ENCODE measurements at regions not wholly inside any gene's neighbourhood (a gene's known extent, or its start where the extent isn't known, plus 50 kb on each side); places are given as distances from the start of the nearest gene placed in this dataset.
"Not testable (repeated sequence)": the region's sequence is repeated elsewhere in the genome, so short reads cannot be mapped to it uniquely, and the experiment has no call there.

DNA sequence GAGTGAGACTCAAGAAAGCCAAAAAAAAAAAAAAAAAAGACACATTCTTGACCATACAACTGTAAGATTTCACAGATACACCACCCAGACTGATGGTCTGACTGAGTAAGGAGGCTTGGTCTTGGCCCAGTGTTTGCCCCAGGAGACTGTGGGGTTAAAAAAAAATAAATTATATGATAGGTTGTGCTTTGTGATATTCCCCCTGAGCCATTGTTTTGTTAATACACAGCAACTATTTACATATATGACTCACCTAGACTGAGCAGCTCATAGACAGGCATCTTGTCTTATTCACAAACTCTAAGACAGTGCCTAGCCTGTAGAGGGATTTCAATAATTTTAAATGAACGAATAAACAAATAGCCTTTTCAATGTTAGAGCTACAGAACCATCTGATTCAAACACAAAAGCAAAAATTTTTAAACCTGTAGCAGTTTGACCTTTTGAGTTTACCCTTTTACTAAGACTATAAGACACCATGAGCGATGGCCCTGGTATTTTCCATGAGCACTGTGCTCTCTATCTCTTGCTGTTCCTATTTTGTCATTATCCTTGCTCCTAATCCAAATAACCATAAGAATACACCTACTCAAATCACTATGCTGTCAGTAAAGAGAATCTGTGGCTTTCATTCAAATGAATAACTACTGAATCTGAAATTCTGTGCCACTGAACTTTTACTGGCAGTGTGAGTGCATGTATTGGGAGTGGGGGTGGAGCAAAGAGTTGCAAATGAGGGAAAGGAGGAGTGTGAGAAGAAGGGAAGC lies 199.4 kb upstream of the PTBP2 start:
- no peaks in the 10 kb centered on the region for H3K36me3 ChIP-seq (ENCODE audit: control insufficient read depth, insufficient read depth, low read length)
- TF ChIP-seq, protein P1, sequence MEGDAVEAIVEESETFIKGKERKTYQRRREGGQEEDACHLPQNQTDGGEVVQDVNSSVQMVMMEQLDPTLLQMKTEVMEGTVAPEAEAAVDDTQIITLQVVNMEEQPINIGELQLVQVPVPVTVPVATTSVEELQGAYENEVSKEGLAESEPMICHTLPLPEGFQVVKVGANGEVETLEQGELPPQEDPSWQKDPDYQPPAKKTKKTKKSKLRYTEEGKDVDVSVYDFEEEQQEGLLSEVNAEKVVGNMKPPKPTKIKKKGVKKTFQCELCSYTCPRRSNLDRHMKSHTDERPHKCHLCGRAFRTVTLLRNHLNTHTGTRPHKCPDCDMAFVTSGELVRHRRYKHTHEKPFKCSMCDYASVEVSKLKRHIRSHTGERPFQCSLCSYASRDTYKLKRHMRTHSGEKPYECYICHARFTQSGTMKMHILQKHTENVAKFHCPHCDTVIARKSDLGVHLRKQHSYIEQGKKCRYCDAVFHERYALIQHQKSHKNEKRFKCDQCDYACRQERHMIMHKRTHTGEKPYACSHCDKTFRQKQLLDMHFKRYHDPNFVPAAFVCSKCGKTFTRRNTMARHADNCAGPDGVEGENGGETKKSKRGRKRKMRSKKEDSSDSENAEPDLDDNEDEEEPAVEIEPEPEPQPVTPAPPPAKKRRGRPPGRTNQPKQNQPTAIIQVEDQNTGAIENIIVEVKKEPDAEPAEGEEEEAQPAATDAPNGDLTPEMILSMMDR (IDR thresholded peaks at IDR 0.05; ENCODE audit: insufficient read depth, low read length, poor library complexity, severe bottlenecking), result no peak

DNA sequence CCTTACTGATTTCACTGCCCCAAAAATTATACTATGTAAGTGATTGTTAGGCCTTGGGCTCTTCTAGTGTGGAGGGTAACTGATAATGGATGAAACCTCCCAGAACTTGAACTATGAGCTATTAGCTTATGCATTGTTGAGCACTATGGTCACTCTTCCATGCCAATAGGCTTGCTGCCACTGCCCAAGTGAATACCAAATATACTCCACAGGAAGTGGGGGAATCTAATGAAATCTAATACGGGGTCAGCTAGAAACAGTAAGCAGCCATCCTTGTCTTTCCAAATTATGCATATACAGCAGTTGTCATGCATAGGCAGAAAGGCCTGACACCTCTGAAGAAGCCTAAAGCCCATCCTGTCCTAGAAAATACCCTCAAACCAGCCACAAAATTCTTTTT lies 198.7 kb upstream of the PTBP2 start:
- no peaks in the 10 kb centered on the region for H3K36me3 ChIP-seq (ENCODE audit: control insufficient read depth, insufficient read depth, low read length)
- no peak for DNase-seq (ENCODE audit: low read depth)
- TF ChIP-seq, protein P1 (IDR thresholded peaks at IDR 0.05; ENCODE audit: insufficient read depth, low read length, poor library complexity, severe bottlenecking), result no peak
- H3K4me3 ChIP-seq (ENCODE audit: low read depth, low read length), result no peak overlapping the region
- no peaks in the 10 kb centered on the region for H3K27me3 ChIP-seq (ENCODE audit: control insufficient read depth, insufficient read depth, low read length)

More for the DNA sequence above, 199.4 kb upstream of the PTBP2 start:
- no peak for DNase-seq (ENCODE audit: low read depth)
- H3K27me3 ChIP-seq (ENCODE audit: control insufficient read depth, insufficient read depth, low read length), result no peaks in the 10 kb centered on the region
- no peak overlapping the region for H3K4me3 ChIP-seq (ENCODE audit: low read depth, low read length)

DNA sequence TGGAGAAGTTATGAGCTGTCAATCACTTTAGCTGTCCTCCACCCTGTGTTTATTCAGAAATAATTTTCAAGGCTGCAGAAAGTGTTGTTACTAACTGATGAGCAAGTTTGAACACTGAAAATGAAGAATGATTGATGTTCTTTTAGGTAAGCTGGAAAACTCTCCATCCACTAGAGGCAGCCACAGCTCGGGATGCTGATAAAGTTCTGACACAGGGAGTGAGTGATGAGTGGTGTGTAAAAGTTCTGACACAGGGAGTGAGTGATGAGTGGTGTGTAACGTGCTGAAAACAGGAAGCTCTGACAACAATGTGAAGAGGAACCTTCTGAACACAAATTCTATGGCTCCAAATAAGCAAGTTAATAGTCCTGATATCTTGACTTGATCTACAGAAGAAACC lies 197.5 kb upstream of the PTBP2 start:
- Histone ChIP-seq H3K4me3 (ENCODE audit: low read depth, low read length) (no peak overlapping the region), H3K27me3 (ENCODE audit: control insufficient read depth, insufficient read depth, low read length) (no peaks in the 10 kb centered on the region), H3K36me3 (ENCODE audit: control insufficient read depth, insufficient read depth, low read length) (no peaks in the 10 kb centered on the region)
- TF ChIP-seq, protein P1 (IDR thresholded peaks at IDR 0.05; ENCODE audit: insufficient read depth, low read length, poor library complexity, severe bottlenecking), result no peak
- DNase-seq (ENCODE audit: low read depth), result no peak

DNA sequence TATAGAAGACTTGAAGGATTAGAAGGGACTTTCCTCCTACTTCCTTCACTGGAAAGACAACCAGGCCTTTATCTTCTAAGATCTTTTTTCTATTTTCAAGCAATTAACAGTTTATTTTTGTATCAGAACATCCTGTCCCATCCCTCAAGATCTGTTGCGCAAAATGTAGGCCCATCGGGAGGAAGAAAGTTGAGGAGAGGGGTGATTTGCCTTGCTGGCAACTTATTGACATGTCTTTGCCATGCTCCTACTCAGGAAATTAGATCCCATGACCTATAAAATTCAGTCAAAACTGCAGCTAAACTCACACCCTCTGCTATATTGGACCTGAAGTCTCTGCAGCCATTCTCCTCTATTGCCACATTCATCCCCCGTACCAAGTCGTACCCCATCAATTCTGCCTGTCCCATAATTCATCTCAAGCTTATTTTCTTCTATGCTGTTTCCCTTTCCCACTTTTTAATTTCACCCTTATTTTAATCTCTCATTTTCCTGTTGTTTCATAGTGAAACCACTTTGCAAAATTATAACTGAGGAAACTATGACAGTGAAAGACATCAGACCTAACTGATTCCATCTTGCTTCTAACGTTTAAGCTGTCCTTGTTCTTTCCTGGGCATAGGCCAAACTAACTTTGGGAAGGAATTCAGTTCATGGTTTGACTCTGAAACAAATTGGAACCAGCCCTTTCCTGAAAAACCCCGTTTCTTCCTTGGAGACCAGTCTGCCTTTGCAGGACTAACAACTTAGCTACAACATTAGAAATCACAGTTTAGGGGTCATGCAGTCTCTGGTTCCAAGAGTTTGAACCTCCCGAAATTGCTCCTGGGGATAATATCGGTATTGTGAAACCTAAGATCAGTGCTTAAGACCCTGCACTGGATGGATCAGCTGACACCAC lies 195.7 kb upstream of the PTBP2 start:
- Histone ChIP-seq H3K4me3 (ENCODE audit: low read depth, low read length) (no peak overlapping the region), H3K36me3 (ENCODE audit: control insufficient read depth, insufficient read depth, low read length) (no peaks in the 10 kb centered on the region), H3K27me3 (ENCODE audit: control insufficient read depth, insufficient read depth, low read length) (no peaks in the 10 kb centered on the region)
- TF ChIP-seq, protein P1 (IDR thresholded peaks at IDR 0.05; ENCODE audit: insufficient read depth, low read length, poor library complexity, severe bottlenecking), result no peak
- DNase-seq (ENCODE audit: low read depth), result no peak

DNA sequence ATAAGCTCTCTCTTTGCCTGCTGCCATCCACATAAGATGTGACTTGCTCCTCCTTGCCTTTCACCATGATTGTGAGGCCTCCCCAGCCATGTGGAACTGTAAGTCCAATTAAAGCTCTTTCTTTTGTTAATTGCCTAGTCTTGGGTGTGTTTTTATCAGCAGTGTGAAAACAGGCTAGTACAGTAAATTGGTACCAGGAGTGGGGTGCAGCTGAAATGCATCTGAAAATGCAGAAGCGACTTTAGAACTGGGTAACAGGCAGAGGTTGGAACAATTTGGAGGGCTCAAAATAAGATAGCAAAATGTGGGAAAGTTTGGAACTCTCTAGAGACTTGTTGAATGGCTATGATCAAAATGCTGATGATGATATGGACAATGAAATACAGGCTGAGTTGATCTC lies 192.9 kb upstream of the PTBP2 start:
- H3K36me3 ChIP-seq (ENCODE audit: control insufficient read depth, insufficient read depth, low read length); DNase-seq (ENCODE audit: low read depth); H3K4me3 ChIP-seq (ENCODE audit: low read depth, low read length): not testable (repeated sequence)

DNA sequence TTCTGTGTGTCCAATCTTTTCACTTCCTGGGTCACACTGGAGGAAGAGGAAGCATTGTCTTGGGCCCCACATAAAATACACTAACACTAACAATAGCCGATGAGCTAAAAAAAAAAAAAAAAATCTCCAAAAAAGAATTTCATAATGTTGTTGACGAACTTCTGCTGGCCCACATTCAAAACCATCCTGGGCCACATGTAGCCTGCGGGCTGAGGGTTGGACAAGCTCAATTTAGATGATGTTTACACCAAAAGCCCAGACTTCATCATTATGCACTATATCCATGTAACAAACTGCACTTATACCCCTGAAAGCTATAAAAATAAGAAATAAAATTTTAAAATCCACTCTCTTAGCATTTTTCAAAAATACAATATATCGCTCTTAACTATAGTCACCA lies 187.8 kb upstream of the PTBP2 start:
- Histone ChIP-seq H3K4me3 (ENCODE audit: low read depth, low read length) (no peak overlapping the region), H3K36me3 (ENCODE audit: control insufficient read depth, insufficient read depth, low read length) (no peaks in the 10 kb centered on the region), H3K27me3 (ENCODE audit: control insufficient read depth, insufficient read depth, low read length) (no peaks in the 10 kb centered on the region)
- DNase-seq (ENCODE audit: low read depth), result no peak
- TF ChIP-seq, protein P1 (IDR thresholded peaks at IDR 0.05; ENCODE audit: insufficient read depth, low read length, poor library complexity, severe bottlenecking), result no peak

More for the DNA sequence above, 192.9 kb upstream of the PTBP2 start:
- not testable (repeated sequence) for H3K27me3 ChIP-seq (ENCODE audit: control insufficient read depth, insufficient read depth, low read length)
